Amygdala (tissue), 56 donors: ENCODE measurements at regions not wholly inside any gene's neighbourhood (a gene's known extent, or its start where the extent isn't known, plus 50 kb on each side); places are given as distances from the start of the nearest gene placed in this dataset.

Source experiments
- DNase-seq, 56 donors: peaks; one replicate each; lab custom pipeline; 2025; lab: John Stamatoyannopoulos, UW

DNA sequence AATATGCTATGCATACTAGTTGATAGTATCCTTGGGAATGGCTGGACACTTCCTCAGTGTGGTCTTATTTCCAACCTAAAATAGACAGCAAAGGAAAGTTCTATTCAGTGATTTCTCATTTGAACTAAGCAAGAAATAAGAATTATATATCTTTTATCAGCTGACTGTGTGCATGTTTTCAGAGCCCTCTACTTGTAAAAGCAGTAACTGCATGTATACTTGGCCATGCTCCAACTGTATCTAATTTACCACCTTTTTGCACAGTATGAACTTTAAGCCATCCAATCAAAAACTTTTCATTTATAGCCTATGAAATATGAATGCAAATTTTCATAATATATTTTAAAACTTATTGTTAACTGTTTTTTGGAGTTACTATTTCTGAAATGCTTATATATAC lies 136.4 kb upstream of the PCDH9 start:
- no peak for DNase-seq

DNA sequence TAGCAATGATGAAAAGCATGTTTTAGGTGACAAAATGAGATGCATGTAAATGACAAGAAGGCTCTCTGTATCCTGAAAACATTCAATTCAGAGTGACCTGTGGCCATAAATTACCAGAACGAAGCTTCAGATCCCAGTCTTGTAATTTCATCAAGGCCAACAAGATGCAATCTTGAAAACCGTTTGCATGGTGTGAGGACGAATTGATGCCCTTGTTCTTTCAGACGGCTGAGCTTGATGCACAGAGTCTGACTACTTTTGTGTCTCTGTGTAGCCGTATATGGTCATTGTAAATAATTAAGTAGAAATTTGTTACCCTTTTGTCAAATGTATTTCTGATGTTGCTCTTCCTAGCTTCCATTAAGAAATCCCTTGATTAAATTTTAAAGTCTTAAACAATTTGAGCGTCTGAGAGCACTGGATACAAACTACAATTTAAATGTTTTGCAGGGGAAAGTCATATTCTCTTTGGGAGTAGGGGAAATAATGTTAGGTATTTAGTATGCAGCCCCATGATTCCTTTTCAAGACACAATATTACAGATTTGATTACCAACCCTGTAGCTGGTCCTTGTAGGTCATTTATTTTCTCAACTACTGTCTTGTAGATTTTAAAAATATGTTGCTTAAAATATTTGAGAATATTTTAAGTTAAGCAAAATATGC lies 125.8 kb upstream of the PCDH9 start:
- DNase-seq = no peak

DNA sequence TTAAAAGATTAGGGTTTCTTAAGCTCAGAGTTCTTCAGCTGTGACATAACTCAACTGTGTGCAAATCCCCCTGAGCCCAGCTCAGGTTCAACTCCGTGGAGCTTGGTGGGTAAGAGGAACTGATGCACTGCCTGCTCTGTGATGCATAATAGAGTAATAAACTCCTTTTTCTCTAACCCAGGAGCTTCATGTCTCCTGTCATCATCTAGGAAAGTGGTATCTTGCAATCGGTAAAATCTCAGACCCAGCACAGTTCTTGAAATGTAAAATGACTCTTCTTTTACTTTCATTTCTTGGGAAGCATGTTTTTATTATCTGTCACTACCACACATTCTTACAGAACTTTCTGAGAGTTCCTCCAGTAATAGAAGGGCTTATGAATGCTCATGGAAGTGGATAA lies 123.8 kb upstream of the PCDH9 start:
- DNase-seq = no peak

DNA sequence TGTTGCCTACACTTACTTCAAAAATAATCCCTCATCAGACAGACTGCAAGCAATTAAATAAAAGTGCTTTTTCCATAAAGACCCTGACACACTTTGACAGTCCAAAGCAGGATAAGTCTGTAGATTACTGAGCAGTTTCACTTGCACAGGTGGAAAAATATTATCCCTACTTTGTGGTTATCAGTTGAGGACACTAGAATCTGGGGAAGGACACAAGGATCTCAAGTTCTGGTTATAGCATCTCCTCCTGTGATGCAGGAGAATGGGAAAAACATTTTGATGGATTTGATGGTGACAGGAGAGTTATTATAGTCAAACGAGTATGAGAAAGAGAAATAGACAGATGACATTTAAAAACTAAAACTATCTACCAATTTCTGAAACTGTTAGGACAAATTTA lies 122.9 kb upstream of the PCDH9 start:
- no peak for DNase-seq

DNA sequence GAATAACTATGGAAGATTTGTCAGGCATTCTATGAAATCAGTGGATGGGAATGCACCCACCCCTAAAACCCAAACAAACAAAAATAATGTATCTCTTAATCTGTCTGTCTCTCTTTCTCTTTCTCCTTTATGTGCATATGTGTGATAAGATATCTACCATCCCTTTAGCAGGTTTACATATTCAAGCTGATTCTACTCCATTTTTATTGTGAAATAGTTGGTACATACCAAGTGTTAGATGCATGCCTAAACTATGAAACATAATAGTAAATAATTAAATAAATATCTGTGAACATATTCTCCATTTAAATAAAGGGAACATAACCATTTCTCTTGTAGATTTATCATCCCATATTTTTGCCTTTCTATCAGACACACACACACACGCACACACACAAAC lies 121.8 kb upstream of the PCDH9 start:
- no peak for DNase-seq

DNA sequence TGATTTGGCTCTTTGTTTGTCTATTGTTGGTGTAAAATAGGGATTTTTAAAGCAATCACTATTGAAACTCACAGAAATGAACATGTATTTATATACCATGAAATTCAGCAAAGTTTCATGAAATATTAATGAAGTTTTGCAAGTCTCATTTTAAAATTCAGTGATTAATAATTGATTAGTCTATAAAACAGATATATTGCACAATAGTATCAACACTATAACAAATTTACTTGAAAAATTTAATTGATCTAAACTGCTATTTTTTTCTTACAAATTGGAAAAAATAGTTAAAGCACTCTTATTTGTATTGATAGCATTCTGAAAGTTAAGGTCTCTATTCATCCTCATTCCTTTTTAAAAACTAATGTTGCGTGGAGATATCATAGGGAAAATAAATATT lies 121.0 kb upstream of the PCDH9 start:
- no peak for DNase-seq

DNA sequence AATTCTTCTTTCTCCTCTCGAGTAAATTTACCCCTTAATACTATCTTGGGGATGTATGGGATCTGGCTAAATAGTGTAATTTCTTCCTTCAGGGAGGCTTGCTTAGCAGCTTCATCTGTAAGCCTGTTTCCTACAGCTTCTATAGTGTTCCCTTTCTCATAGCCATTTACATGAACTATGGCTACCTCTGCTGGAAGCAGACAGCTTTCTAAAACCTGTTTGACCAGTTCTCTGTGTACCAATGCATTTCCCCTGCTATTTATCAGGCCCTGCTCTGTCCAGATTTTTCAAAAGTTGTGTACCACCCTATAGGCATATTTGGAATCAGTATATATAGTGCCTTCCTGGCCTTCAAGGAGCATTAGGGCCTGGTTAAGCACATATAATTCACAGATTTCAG lies 113.6 kb upstream of the PCDH9 start:
- no peak for DNase-seq

DNA sequence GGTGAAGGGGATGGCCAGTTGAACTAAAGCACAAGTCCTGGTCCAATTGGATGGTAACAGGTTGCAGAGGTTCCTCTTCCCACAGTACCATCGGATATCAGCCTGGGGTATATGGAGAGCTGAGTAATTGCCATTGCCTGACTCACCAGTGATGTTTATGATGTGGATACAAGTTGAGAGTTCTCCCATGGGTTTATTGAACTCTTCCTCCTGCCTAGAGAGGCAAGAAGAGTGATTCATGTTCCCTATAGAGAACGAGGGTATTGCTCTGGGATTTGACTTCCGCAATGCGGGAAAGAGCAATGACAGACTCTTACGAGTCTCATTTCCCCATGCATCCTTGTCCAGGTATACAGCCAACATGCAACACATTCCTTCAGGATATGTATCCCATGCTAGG lies 111.3 kb upstream of the PCDH9 start:
- no peak for DNase-seq

DNA sequence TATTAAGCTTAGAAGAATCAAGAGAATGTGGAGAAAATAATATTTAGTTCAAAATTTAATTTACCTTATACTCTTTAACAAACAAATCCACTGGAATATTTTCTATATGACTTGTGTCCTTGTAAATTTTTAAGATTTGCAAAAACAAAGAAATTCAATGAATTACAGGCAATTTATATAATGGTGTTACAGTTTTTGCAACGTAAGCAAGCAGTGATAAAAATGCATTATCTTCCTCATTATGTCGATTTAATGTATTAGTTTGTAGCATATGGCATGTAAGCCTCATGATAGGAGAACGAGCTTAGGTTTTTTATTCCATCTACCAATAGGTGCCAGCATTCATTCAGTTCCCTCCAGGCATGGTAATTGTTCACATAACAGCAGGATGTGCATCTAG lies 100.0 kb upstream of the PCDH9 start:
- DNase-seq = no peak

DNA sequence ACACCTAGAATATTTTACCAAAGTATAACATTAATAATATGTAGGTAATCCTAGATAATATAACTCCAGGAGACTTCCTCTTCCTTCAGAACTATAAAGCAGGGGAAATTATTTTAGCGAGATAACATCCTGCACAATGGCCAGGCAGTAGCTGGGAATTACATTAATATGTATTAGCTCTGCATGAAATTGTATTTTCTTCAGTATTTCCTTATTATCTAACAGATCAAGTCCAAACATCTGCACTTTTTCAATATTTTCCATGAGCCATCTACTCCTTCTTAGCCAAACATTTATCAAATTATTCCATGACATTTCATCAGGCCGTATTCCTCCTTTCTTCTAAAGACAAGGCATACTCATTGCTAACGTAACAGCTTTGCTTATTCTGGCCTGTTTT lies 98.8 kb upstream of the PCDH9 start:
- DNase-seq = no peak

DNA sequence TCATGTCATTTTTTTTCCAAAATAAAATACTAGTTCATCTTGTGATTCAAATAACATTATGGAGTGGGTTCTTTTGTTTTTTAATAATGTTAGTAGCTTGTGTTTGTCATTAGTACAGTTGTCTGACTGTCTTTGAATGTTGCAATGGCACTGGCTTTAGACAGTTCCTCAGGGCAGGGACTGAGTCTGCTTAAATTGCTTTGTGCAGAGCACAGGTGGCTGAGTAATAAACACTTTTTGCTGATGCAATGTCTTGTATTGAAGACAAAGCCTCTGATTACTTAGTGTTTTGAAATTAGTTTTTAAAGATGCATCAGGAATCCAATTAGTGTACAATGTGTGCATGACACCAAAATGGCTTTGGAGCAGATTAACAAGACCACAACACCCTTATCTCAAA lies 88.7 kb upstream of the PCDH9 start:
- no peak for DNase-seq

DNA sequence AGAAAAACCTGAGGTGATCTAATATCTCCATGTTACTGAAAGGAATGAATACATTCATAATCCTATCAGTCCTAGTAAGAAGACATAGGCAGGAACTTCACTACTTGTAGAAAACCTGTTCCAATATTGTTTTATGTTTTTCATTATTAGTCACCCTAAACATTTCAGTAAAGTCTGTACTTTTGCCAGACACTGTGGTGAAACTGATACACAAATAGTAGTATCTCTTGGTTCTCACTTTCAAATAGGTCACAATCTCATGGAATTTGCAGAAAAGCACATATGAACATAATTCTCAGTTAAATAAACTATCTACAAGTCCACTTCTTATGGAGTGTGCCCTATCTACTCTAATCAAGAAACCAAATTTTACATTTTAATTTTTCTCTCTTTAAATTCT lies 88.3 kb upstream of the PCDH9 start:
- DNase-seq = no peak

DNA sequence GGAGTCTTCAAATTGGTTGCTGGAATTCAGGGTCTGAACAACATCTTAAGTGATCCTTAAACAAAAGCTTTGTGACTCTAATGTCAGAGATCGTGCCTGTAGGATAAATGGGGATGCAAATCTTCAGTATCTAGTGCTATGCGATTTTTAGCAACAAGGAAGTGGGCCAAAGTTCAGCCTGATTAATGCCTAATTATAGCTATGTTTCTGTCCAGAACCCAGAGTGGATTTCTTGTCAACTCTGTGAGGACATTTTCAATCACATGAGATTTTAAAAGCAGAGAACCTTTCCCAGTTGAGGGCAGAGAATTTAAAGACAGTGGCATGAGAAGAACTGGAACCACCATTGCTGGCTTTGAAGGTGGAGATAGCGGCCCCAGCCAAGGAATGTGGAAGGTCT lies 84.3 kb upstream of the PCDH9 start:
- DNase-seq = no peak

DNA sequence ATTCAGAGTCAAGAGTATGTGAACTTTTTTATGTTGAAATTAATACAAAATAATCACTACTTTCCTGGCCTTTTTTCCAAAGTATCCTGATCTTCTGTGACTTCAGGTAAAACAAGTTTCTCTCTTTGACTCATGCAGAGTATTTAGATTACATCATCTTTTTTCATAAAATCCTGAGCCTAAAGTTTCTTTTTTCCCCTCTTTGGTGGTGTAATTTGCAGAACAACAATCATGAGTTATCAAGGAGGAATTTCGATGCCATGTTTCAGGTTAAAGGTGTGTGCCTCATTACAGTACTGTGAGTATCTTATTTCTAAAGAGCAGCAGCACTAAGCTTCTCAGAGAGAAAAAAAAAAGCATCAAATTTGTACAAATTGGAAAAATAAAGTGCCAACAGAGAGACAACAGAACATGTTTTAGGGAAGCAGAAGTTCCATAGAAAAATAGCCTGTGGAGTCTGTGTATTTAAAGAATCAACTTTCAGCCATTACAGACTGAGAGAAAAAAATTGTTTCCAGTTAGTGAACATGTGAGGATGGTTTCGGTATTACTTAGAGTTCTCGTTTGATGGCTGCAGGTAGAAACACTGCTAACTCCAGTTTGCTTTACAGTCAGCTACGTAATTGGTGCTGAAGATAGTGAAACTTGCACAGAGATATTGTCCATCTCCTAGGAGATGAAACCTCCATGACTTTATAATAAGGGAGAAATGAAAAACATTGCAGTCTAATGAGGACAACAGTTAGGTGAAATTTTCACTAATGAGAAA lies 78.1 kb upstream of the PCDH9 start:
- no peak for DNase-seq

DNA sequence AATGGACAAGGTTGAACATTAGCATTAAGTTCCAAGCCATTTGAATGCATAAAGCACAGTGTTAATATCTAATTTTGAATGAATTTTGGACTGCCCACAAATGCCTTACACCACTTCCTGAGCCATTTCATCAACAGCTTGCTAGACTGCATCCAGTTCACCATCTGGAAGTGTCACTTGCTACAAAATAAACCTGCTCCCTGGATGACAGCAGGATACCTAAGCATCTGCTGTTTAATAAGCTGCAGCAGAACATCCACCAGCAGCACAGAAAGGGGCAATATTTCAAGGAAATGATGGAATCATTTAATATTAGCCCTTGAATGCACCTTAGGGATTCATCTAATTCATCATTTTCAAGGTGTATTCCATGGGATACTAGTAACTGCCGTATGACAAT lies 76.6 kb upstream of the PCDH9 start:
- DNase-seq = no peak

DNA sequence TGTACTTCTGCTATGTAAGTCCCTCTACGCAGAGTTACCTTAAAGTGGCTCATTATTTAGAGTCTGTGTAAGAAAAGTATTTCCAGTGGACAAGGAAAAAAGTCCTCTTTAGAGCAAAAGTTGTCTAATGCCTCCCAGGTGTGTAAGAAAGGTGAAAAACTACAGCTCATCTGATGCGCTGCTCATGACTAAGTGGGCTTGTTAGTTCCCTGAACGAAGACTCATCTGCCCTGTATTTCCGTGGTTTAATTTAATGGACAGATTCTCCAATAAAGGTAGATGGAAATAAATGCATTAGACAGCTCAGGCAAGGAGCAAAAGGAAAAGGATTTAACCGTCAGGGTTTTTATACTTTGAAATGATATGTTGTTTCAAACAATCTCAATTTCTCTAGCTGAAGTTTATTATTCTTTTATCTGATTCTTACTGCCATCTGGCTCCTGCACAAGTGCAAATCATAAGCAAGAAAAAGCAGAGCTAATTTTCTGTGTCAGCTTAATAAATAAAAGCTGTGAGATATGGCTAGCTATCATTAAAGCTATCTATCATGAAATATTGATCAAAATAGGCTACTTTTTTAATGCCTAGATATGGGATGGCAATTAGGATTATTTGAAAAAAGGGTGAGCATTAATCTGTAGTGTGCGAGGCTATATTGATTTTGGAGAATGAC lies 73.7 kb upstream of the PCDH9 start:
- no peak for DNase-seq

DNA sequence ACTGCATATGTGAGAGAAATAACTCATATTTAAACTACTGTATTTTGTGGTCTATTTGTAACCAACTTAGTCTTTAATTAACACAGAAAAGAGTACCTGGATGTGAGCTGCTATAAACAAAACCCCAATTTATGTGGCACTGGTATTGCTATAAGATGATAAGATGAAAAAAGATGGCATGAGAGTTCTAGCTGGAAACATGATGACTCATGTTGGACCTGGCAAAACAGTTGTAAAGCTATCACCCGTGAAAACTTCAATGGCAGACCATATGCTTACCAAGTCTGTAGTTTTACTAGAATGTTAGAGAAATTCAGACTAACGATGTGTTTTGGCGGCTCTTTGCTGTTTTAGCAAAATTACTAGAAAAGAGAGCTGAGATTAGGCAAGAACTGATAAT lies 69.6 kb upstream of the PCDH9 start:
- no peak for DNase-seq

DNA sequence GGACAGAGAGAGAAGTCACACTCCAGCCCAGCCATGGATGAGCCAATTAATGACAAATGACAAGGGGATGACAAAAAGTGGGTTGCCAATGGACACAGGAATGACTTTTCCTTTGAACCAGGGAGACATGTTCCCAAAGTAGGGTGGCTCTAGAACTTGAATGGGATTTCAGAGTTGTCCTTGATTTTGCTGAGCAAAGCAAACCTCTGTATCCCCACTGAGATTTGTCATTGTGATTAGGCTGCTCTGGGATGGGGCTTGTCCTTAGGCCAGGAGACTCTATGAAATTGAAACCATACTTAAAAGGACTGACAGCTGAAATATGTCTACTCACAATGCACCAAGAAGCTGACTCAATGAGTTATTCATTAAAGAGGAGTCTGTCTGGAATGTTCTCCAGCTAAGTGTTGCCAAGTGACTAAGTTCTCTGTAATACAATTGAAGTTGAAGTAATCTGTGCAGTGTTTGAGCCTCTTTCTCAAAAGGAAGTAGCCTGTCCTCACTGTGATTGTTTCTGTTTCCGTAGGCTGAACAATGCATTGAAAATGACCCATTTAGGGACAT lies 69.0 kb upstream of the PCDH9 start:
- DNase-seq = no peak

DNA sequence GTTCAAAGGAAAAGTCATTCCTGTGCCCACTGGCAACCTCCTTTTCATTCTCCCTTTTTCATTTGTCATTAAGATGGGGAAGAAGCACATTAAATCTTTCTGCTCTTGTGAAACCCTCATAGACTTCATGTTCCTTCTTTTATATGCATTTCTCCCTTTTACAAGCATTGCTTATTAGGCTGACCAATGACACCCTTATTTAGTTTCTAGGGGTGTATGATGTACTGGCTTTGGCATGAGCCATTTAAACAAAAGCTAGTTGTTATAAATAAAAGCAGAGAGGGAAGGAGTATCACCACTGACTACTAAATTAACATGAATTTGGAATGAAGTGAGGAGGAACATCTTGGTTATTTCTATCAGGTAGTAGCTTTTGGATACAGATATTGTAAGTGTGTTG lies 68.2 kb upstream of the PCDH9 start:
- DNase-seq = no peak

DNA sequence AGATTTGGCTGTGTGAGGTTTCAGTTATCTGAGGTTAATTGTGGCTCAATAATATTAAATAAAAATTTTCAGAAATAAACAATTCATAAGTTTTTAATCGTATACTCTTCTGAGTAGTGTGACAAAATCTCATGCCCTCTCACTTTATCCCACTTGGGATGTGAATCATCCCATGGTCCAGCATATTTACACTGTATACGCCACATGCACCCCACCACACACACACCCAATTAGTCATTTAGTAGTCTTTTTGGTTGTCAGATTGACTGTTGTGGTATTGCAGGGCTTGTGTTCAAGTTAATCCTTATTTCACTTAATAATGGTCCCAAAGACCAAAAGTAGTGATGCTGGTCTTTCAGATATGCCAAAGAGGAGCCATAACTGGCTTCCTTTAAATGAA lies 66.4 kb upstream of the PCDH9 start:
- DNase-seq = no peak

DNA sequence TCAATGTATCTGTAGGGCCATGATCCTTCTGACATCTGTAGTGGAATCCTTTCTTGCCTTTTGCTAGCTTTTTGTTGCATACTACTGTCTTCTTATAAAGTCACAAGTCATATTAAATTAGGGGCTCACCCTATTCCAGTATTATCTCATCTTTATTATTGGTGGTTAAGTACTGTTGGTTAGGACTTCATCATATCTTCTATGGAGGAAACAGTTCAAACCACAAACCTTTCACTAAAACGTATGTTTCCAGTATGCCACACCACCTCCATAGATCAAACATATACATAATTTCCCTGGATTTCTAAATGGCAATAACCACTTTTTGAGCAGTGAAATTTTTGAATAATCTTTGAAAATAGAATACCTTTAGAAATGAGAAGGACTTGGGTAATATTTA lies 62.8 kb upstream of the PCDH9 start:
- no peak for DNase-seq

DNA sequence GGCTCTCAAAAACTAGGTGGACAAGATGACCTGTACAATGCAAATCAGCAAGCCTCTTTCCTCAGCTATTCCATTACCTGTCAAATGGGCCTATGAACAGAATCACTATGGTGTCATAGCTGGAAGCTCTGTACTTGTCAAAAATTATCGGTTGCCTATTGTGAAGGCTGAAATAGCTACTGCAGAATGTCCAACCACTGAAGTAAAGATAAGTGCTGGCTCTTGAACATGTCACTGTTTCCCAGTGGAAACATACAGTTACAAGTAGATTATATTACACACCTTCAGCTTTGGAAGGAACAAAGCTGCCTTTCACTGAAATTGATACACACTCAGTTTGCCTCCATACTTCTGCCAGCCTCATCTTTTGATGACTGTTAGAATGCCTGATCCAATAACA lies 55.5 kb upstream of the PCDH9 start:
- no peak for DNase-seq
